ENCODE measurements at regions not wholly inside any gene's neighbourhood (a gene's known extent, or its start where the extent isn't known, plus 50 kb on each side); places are given as distances from the start of the nearest gene placed in this dataset.

GRCh38 chr17:54177606-54178308 lies 355.0 kb downstream of the KIF2B start:
- Histone ChIP-seq H3K36me3 (ENCODE audit: control insufficient read depth, insufficient read depth, low read length) (no peaks in the 10 kb centered on the region), H3K79me2 (no peaks in the 10 kb centered on the region), H3K4me2 (ENCODE audit: low read length) (no peak overlapping the region), H3K9ac (no peak overlapping the region), H3K27me3 (ENCODE audit: control insufficient read depth, insufficient read depth, low read length) (no peaks in the 10 kb centered on the region), H3K4me1 (no peaks in the 10 kb centered on the region), H2AFZ (no peak overlapping the region), H3K4me3 (ENCODE audit: low read depth, low read length) (no peak overlapping the region), H3K27ac (no peak overlapping the region), H3K9me3 (ENCODE audit: control insufficient read depth, low read length) (no peaks in the 10 kb centered on the region)
- TF ChIP-seq CTCF (IDR thresholded peaks at IDR 0.05) = no peak

- no peaks in the 10 kb centered on the region for H3K4me1 ChIP-seq
- H3K9me3 ChIP-seq (ENCODE audit: control insufficient read depth, low read length) = no peaks in the 10 kb centered on the region
- H3K79me2 ChIP-seq = no peaks in the 10 kb centered on the region
- H3K4me2 ChIP-seq (ENCODE audit: low read length) = no peak overlapping the region
- no peak overlapping the region for H3K9ac ChIP-seq
- no peak overlapping the region for H2AFZ ChIP-seq
- no peaks in the 10 kb centered on the region for H3K27me3 ChIP-seq (ENCODE audit: control insufficient read depth, insufficient read depth, low read length)
- no peaks in the 10 kb centered on the region for H3K36me3 ChIP-seq (ENCODE audit: control insufficient read depth, insufficient read depth, low read length)
- no peak overlapping the region for H3K27ac ChIP-seq
- no peak for TF ChIP-seq CTCF (IDR thresholded peaks at IDR 0.05)
- H3K4me3 ChIP-seq (ENCODE audit: low read depth, low read length) = no peak overlapping the region
These were observed 358.2 kb downstream of the KIF2B start for GRCh38 chr17:54180950-54181349.

DNA sequence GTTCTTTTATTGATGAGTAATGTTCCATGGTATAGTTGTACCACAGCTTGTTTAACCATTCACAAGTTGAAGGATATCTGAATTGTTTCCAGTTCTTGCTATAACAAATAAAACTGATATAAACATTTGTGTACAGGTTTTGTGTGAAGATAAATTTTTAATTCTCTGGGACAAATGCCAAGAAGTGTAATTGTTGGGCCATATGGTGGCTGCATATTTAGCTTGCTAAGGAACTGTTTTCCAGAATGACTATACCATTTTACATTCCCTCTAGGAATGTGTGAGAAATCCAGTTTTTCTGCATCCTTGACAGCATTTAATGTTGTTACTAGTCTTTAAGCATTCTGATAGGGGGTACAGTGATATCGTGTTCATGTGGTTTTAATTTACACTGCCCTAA lies 368.5 kb downstream of the KIF2B start:
- no peak for TF ChIP-seq CTCF (IDR thresholded peaks at IDR 0.05)
- Histone ChIP-seq H3K27me3 (ENCODE audit: control insufficient read depth, insufficient read depth, low read length) (no peaks in the 10 kb centered on the region), H2AFZ (no peak overlapping the region), H3K4me3 (ENCODE audit: low read depth, low read length) (no peak overlapping the region), H3K9ac (no peak overlapping the region), H3K4me1 (no peaks in the 10 kb centered on the region), H3K27ac (no peak overlapping the region), H3K79me2 (no peaks in the 10 kb centered on the region), H3K4me2 (ENCODE audit: low read length) (no peak overlapping the region), H3K36me3 (ENCODE audit: control insufficient read depth, insufficient read depth, low read length) (no peaks in the 10 kb centered on the region), H3K9me3 (ENCODE audit: control insufficient read depth, low read length) (no peaks in the 10 kb centered on the region)

- H3K9me3 ChIP-seq (ENCODE audit: control insufficient read depth, low read length) = no peaks in the 10 kb centered on the region
- H3K27ac ChIP-seq = no peak overlapping the region
- no peak overlapping the region for H3K4me2 ChIP-seq (ENCODE audit: low read length)
These were observed 371.5 kb downstream of the KIF2B start for GRCh38 chr17:54194268-54194667.

More at GRCh38 chr17:54194268-54194667, 371.5 kb downstream of the KIF2B start:
- Histone ChIP-seq H3K79me2 (no peaks in the 10 kb centered on the region), H3K36me3 (ENCODE audit: control insufficient read depth, insufficient read depth, low read length) (no peaks in the 10 kb centered on the region), H3K9ac (no peak overlapping the region), H3K4me1 (no peaks in the 10 kb centered on the region), H3K27me3 (ENCODE audit: control insufficient read depth, insufficient read depth, low read length) (no peaks in the 10 kb centered on the region), H2AFZ (no peak overlapping the region), H3K4me3 (ENCODE audit: low read depth, low read length) (no peak overlapping the region)
- no peak for TF ChIP-seq CTCF (IDR thresholded peaks at IDR 0.05)

Data from parathyroid adenoma (tissue), 2 donors.